Fibroblast of lung (primary cell): ENCODE measurements at regions not wholly inside any gene's neighbourhood (a gene's known extent, or its start where the extent isn't known, plus 50 kb on each side); places are given as distances from the start of the nearest gene placed in this dataset.

Source experiments
- DNase-seq, 2 donors: peaks; one replicate each; pipeline versions ENCODE4 v3.0.0 to v3.0.0-alpha.2; 2010; ENCODE audit warnings: low read depth in 2 of 2
- H2AFZ ChIP-seq: 2 replicates; pipeline ENCODE4 v1.5.1; 2012; ENCODE audit warnings: low read length, control low read depth, inconsistent platforms
- H3K27ac ChIP-seq: 2 replicates; pipeline ENCODE4 v1.5.1; 2011; ENCODE audit warnings: low read length, control low read depth; ENCODE audit not compliant: insufficient read depth
- H3K27me3 ChIP-seq: 2 replicates; pipeline ENCODE4 v1.5.1; 2011; ENCODE audit warnings: mild to moderate bottlenecking, low read length; ENCODE audit not compliant: control insufficient read depth, insufficient read depth
- H3K36me3 ChIP-seq: 2 replicates; pipeline ENCODE4 v1.5.1; 2011; ENCODE audit warnings: low read length; ENCODE audit not compliant: control insufficient read depth, insufficient read depth
- H3K4me1 ChIP-seq: 2 replicates; pipeline ENCODE4 v1.5.1; 2011; ENCODE audit warnings: low read length; ENCODE audit not compliant: control insufficient read depth, insufficient read depth; ENCODE audit errors: extremely low read depth
- H3K4me2 ChIP-seq: 2 replicates; pipeline ENCODE4 v1.5.1; 2011; ENCODE audit warnings: low read length, control low read depth; ENCODE audit not compliant: insufficient read depth; ENCODE audit errors: extremely low read depth
- H3K4me3 ChIP-seq, 4 experiments: fragments of 200-600 bp in 1 of 4; sonication (generic) in 1 of 4; replicated peaks in 1 of 4; 2 replicates each; pipeline ENCODE4 v1.5.1; 2011 to 2016; ENCODE audit warnings: low read length in 4 of 4, low read depth in 3 of 4, mild to moderate bottlenecking in 3 of 4, control low read depth in 2 of 4, inconsistent platforms in 1 of 4, mixed read lengths in 1 of 4; ENCODE audit not compliant: insufficient read depth in 1 of 4; ENCODE audit errors: control extremely low read depth in 1 of 4
- H3K79me2 ChIP-seq: 2 replicates; pipeline ENCODE4 v1.5.1; 2012; ENCODE audit warnings: mild to moderate bottlenecking, low read length, inconsistent platforms; ENCODE audit not compliant: control insufficient read depth, insufficient read depth
- H3K9ac ChIP-seq: 2 replicates; pipeline ENCODE4 v1.5.1; 2011; ENCODE audit warnings: mild to moderate bottlenecking, low read length, control low read depth; ENCODE audit not compliant: insufficient read depth
- H3K9me3 ChIP-seq: 2 replicates; pipeline ENCODE4 v1.5.1; 2012; ENCODE audit warnings: low read depth, low read length; ENCODE audit not compliant: control insufficient read depth, insufficient read depth
- H4K20me1 ChIP-seq: 2 replicates; pipeline ENCODE4 v1.5.1; 2011; ENCODE audit warnings: low read length; ENCODE audit not compliant: control insufficient read depth, insufficient read depth; ENCODE audit errors: extremely low read depth
- CTCF ChIP-seq, 2 donors: IDR thresholded peaks in 1 of 2; conservative IDR thresholded peaks in 1 of 2; 1 replicate in 1 of 2; 2 replicates in 1 of 2; pipeline ENCODE4 v1.5.1; 2011 to 2012; ENCODE audit warnings: low read length in 2 of 2, control low read depth in 1 of 2, inconsistent platforms in 1 of 2, low read depth in 1 of 2, mild to moderate bottlenecking in 1 of 2
- EZH2 ChIP-seq: IDR thresholded peaks from 2 replicates; pipeline ENCODE4 v1.5.1; 2012; ENCODE audit warnings: low read length, control low read depth, mild to moderate bottlenecking; ENCODE audit errors: missing control alignments

DNA sequence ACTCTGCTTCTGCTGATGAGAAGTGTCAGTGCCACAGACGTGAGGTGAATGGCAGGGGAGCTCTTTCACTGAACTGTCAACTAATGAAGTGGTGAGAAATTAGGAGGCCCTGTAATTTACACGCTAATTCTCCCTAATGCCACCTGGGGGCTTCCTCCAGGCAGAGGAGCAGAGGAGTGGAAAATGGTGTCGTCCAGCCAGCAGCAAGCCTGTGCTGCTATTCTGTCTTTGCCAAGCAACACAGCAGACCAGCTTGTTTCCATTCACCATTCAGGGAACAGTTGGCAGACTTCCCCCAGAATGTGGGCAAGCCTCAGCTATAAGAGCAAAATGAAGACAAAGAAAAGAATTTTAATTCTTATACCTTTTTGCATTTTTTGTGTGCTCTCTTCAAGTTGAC lies 245.2 kb upstream of the TET2 start:
- TF ChIP-seq EZH2 (no peak), CTCF (conservative IDR thresholded peaks at IDR 0.05 in 1 of 2, IDR thresholded peaks at IDR 0.05 in 1 of 2; ENCODE audit: low read depth in 1 of 2, low read length in 2 of 2) (peak in 1 of 2 donors; percentile 11)
- Histone ChIP-seq H3K4me3 (no peak overlapping the region), H3K4me1 (no peaks in the 10 kb centered on the region), H4K20me1 (no peaks in the 10 kb centered on the region), H3K27ac (no peak overlapping the region), H3K79me2 (no peaks in the 10 kb centered on the region), H3K9me3 (no peaks in the 10 kb centered on the region), H3K27me3 (no peaks in the 10 kb centered on the region), H3K9ac (no peak overlapping the region), H3K36me3 (no peaks in the 10 kb centered on the region), H3K4me2 (no peak overlapping the region), H2AFZ (no peak overlapping the region)
- peak; percentile 23 to 61 for DNase-seq

DNA sequence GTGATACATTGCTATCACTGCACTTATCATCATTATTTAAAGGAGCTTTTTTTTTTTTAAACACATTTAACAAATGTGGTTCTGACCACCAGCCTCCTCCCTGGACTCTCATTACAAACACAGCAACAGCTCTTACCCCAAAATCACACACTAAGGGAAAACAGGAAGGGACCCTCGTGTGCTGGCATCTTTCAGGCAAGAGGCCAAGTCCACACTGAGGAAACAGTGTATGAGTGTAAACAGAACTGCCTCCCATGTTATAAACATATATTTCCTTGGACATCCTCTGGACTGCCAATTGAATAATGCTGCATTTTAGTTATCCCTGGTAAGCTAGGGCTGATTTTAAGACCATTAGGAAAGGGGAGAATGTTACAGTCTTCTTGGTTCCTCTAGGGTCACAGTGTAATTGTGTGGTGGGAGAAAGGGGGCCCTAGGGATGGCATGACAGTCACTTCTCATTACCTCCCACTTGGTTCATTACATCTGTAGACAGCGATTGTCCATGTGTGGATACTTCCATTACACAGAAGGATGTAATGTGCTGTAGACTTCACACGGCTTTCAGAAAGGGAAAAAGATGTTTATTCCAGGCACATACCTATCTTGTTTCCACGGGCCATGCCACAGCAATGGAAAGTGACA lies 244.6 kb upstream of the TET2 start:
- no peak overlapping the region for H3K27ac ChIP-seq
- no peak overlapping the region for H3K4me2 ChIP-seq
- H3K27me3 ChIP-seq: no peaks in the 10 kb centered on the region
- no peaks in the 10 kb centered on the region for H3K79me2 ChIP-seq
- no peak overlapping the region for H3K9ac ChIP-seq
- no peaks in the 10 kb centered on the region for H3K9me3 ChIP-seq
- no peaks in the 10 kb centered on the region for H3K4me1 ChIP-seq
- no peaks in the 10 kb centered on the region for H3K36me3 ChIP-seq
- no peak overlapping the region for H2AFZ ChIP-seq
- H3K4me3 ChIP-seq: no peak overlapping the region
- DNase-seq: no peak
- H4K20me1 ChIP-seq: no peaks in the 10 kb centered on the region
- TF ChIP-seq EZH2 (no peak), CTCF (conservative IDR thresholded peaks at IDR 0.05 in 1 of 2, IDR thresholded peaks at IDR 0.05 in 1 of 2; ENCODE audit: low read depth in 1 of 2, low read length in 2 of 2) (no peak)

DNA sequence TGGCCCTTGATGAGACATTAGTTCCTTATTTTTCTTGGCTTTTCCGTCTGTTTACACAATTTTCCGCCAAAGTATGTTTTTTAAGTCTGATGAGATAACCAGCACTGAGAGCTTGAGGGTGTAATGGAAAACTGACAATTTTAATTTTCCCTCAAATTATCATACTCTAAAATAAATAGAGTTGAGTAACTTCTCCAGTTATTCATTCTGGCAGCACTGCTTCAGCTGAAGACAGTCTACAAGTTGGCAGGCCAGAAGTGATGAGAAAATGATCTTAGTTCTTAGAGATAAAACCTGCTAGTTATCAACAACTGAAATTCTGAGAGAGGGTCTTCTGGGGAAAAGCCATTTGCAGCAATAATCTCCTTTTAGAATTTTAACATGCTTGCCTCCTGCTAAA lies 241.6 kb upstream of the TET2 start:
- TF ChIP-seq EZH2: no peak
- no peak for TF ChIP-seq CTCF (conservative IDR thresholded peaks at IDR 0.05 in 1 of 2, IDR thresholded peaks at IDR 0.05 in 1 of 2; ENCODE audit: low read depth in 1 of 2, low read length in 2 of 2)
- Histone ChIP-seq H3K9ac (no peak overlapping the region), H4K20me1 (no peaks in the 10 kb centered on the region), H3K4me1 (no peaks in the 10 kb centered on the region), H3K27me3 (no peaks in the 10 kb centered on the region), H3K9me3 (no peaks in the 10 kb centered on the region), H3K4me3 (no peak overlapping the region), H2AFZ (no peak overlapping the region), H3K4me2 (no peak overlapping the region), H3K27ac (no peak overlapping the region), H3K36me3 (no peaks in the 10 kb centered on the region), H3K79me2 (no peaks in the 10 kb centered on the region)
- DNase-seq: no peak
